Myocyte (in vitro differentiated cells): ENCODE measurements at regions not wholly inside any gene's neighbourhood (a gene's known extent, or its start where the extent isn't known, plus 50 kb on each side); places are given as distances from the start of the nearest gene placed in this dataset.

ENCODE experiments used
- DNase-seq: peaks from one replicate; pipeline ENCODE4 v3.0.0-alpha.2; 2012; ENCODE audit warnings: low read depth

DNA sequence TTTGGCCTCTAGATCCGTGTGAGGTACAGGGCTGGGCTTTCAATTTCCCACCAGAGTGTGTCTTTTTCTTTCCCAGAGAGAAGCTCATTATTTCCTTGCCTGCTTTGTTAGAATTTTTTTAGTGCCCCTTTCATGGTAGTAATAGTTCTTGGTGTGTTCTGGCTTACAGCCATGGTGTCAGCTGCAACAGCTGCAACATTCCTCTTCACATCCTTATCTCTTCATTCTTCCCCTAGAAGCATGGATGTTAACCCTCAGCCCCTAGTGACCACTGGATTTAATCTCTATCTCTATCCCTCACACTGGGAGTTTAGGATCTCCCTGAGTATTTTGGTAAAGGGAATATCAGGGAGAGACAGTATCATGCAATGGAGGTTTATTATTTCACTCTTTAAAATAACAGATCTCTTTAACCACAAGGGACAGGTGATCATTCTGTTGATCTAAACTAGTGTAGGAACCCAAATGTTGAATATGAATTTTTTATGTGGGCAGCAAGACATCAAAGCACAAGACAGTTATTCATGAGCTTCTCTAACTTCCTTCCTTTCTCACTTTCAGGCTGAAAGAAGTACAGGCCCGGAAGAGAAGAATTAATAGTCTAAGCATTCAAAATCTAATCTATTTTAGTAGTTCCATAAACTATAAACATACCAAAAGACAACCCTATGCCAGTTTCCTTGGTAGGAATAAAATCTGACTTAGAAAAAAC is 160.2 kb downstream of the FAM170A start:
- peak; percentile 75 for DNase-seq

GRCh38 chr5:119792161-119792799 is 162.9 kb downstream of the FAM170A start:
- DNase-seq, result peak; percentile 18

DNA sequence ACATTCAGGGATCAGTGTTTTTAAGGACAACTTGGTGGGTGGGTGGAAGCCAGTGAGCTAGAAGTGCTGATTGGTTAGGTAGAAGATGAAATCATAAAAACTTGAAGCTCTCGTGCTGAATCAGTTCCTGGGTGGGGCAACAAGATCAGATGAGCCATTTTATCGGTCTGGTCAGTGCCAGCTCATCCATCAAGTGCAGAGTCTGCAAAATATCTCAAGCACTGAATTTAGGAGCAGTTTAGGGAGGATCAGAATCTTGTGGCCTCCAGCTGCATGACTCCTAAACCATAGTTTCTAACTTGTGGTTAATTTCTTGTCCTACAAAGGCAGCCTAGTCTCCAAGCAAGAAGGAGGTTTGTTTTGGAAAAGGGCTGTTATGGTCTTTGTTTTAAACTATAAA is 166.4 kb downstream of the FAM170A start:
- peak; percentile 28 for DNase-seq

GRCh38 chr5:119801570-119801969 is 172.2 kb downstream of the FAM170A start:
- DNase-seq, result no peak

DNA sequence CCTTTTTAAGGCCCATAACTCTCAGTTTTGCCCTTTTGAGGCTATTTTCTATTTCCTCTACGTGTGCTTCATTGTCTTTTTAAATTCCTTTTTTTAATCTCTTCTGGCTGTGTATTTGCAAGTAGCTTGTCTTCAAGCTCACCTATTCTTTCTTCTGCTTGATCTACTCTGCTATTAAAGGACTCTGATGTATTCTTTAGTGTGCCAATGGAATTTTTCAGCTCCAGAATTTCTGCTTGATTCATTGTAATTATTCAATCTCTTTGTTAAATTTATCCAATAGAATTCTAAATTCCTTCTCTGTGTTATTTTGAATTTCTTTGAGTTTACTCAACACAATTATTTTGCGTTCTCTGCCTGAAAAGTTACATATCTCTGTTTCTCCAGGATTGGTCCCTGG is 178.7 kb downstream of the FAM170A start:
- no peak for DNase-seq

- no peak for DNase-seq
Observed at GRCh38 chr5:119808474-119808873, 179.1 kb downstream of the FAM170A start.

GRCh38 chr5:119810217-119810616 is 180.9 kb downstream of the FAM170A start:
- DNase-seq, result no peak

DNA sequence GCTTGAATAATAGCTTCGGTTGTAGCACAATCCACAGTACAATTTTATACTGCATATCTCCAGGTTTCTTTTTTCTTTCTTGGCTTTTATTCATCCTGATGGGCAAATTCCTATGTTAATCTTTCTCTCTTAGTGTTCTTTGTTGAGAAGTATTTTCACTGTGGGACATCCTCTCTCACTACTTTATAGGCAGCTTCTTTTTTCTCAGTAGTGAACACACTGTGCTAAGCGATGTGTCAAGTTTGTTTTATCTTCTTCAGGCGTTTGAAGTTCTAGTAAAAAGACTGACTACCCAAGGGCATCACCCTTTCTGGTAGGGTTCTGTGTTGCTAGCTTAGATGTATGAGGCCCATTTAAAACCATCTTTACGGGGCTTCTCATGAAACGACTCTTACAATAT is 182.1 kb downstream of the FAM170A start:
- DNase-seq, result no peak

- DNase-seq, result no peak
Observed at GRCh38 chr5:119814655-119815054, 185.3 kb downstream of the FAM170A start.

DNA sequence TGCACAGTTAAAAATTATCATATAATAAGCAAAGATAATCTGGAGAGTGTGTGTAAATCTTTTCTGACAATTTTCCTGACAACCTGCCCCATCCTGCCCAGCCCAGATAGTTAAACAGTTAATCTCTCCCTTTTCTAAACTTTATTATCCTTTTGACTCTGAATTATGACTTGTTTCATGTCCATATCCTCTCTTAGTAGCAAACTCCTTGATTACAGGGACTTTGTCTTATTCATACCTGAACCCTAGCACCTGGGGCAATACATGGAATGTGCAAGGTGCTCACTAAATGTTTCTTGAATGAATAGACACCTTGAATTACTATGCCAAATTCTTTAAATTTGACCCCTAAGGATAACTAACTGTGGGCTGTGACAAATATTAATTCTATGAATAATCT is 186.7 kb downstream of the FAM170A start:
- no peak for DNase-seq

DNA sequence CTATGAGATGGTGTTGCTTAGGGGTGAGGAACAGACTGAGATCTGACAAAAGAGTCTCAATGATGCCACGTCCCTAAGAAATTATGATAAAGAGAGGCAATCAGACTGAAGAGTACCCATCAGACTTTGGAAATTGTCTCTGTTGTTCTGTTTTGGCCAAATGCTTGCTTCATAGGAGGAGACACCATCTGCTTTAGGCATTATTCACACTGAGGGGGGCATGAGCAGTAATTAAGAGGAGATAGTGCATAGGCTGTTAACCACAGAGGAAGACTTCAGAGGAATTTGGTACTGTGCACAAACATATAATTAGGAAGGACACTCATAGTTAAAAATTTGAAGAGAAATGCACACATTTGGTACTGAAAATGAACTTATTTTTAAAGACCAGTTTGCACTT is 190.7 kb downstream of the FAM170A start:
- no peak for DNase-seq

GRCh38 chr5:119820608-119821007 is 191.2 kb downstream of the FAM170A start:
- no peak for DNase-seq

- no peak for DNase-seq
Observed at GRCh38 chr5:119828541-119828940, 199.2 kb downstream of the FAM170A start.

DNA sequence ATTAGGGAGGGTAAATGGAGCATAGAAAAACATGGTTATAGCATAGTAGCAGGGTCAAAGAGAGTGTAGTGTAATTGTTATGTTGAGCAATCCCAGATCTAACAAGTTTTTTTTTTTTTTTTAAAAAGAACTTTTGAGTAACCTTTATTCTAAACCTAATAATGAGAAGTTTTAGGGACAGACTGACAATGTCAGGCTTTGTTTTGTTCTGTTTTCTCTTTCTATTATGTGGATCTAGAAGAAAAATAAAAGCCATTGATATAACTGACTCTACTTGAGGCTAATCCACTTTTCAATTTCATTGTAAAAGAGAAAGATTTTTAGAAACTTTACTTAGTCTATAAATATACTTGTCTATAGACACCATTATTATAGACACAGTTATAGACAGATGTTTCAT is 200.0 kb downstream of the FAM170A start:
- no peak for DNase-seq

- no peak for DNase-seq
Observed at GRCh38 chr5:119833176-119833575, 203.8 kb downstream of the FAM170A start.

DNA sequence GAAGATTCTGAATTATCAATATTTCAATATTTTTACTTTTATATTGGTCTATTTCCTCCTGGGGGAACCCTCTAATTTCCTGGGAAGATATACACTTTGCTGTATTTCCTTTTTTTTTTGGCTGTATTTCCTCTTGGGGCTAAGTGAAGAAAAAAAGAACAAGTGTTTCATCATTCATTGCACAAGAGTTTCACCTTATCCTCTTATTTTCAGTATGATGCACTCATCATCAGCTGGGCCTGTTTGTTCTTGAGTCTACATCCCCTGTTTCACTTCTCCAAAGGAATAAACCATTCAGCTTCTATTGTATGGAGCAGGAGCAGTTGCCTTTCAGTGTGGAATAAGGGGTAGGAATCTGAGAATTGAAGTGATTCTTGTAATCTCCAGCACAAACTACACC is 210.8 kb downstream of the FAM170A start:
- no peak for DNase-seq

DNA sequence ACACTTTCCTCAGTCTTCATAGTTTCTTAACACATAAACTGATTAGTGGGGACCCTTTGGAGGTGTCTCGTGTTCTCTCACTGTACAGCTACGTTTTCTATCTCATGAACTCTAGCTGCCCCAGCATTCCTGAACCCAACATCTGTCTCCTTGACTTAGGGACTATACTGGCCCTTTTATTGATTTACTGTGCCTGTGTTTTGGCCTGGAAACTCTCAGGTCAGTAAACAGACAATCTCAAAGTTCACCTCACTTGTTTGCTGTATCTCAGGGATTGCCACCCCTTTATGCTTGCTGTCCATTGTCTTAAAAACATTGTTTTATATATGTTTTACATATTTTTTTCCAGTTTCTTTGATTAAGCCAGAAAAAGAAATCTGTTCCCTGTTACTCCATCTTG is 222.8 kb downstream of the FAM170A start:
- no peak for DNase-seq

- no peak for DNase-seq
Observed at GRCh38 chr5:119860463-119860862, 231.1 kb downstream of the FAM170A start.

DNA sequence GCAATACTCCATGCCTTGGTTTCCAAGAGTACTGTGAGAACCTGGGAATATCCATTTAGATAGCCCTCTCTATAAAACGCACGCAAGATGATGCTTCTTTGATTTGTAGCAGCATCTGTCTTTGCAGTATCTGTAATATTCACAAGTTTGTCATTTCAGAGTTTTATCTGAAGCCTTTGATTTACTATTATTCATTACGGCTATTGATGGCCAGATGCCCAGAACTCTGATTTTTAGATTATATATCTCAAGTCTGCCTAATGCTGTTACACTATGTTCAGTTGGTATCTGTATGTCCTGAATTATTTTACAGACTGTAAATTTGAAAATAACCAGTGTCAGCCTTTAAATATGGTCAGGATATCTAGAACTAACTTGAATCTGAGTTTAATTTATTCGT is 233.3 kb downstream of the FAM170A start:
- DNase-seq, result no peak

DNA sequence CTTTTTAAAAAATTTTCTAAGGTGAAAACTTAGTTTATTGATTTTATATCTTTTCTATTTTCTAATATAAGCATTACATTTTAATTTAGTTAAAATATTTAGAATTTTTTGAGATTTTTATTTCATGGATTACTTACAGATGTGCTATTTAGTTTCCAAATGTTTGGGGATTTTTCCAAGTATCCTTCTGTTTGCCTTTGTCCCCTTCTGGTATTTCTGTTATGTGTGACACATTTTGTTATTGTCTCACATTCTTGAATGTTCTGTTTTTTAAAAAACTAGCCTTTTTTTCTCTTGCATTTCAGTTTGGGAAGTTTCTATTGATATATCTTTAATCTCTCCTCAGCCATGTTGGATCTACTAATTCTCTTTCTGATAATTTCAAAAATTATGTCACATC is 234.9 kb downstream of the FAM170A start:
- DNase-seq, result no peak

- DNase-seq, result no peak
Observed at GRCh38 chr5:119873611-119874010, 244.3 kb downstream of the FAM170A start.

GRCh38 chr5:119876522-119876921 is 247.2 kb downstream of the FAM170A start:
- DNase-seq, result no peak

GRCh38 chr5:119878712-119879111 is 249.4 kb downstream of the FAM170A start:
- DNase-seq, result no peak
